HG03457 (cell line): ENCODE measurements at regions not wholly inside any gene's neighbourhood (a gene's known extent, or its start where the extent isn't known, plus 50 kb on each side); places are given as distances from the start of the nearest gene placed in this dataset.

ENCODE experiments used
- ATAC-seq: cut with Tn5 transposase; IDR thresholded peaks from one replicate; pipeline ENCODE4 v1.9.1; 2021; ENCODE audit warnings: moderate number of reproducible peaks; ENCODE audit not compliant: unreplicated experiment

DNA sequence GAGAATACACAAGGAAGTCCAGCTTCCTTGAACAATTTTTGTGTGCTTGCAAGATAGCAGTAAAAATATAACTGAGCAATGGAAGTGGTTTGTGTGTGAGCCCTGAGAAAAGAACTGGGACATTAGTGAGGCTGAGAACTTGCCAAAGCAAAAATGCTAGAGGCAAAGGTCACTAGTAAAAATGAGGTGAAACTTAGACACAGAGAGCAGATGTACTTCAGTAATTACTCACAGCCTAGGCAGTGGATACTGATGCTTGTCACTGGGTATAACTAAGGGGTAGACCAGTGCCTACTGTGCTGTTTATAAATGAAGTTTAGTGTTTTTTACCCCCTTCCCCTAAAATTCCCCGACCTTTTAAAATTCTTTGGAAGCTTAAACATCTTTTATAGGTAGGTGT is 450.1 kb downstream of the LPIN1 start:
- ATAC-seq, result no peak

DNA sequence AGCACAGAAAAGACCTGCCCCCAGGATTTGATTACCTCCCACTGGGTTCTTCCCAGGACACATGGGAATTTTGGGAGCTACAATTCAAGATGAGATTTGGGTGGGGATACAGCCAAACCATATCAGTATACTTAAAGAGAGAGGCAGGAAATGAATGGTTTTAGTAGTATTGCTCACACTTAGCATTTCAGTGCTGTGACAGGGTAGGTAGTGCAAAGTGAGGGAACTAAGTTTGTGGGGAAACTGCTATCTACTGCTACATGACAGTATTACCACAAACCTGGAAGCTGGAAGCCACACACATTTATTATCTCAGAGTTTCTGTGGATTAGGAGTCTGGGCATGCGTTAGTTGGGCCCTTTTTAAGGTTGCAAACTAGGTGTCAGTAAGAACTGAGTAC is 450.7 kb downstream of the LPIN1 start:
- ATAC-seq, result no peak

DNA sequence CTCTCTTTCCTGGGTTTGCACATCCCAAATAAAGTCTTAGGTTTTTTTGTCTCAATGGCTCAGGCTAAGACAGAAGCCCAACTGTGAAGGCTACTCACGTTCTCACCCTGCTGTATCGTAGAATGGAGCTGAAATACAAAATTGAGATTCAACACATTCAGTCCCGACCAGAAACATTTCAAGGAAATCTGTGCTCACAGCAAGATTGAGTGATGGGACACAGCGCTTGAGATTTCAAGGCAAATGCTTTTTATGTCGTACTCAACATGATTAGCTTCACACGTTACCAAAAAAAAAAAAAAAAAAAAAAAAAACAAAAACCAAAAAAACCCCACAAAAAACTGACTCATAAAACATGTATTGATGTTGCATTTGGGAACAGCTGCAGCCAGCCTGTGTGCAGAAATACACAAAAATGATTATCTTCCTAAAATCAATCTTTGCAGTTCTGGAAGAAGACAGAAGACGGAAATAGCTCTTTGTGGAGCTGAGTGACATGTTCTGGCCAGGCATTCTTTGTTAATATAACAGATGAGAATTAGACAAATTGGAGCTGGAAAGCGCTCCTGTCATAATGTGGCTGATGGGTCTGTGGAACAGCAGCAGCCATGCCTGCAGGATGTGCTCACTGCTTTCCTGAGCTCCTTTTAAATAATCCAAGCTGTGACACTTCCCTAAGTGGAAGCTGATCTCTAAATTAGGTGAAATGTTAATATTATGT is 453.2 kb downstream of the LPIN1 start:
- no peak for ATAC-seq

DNA sequence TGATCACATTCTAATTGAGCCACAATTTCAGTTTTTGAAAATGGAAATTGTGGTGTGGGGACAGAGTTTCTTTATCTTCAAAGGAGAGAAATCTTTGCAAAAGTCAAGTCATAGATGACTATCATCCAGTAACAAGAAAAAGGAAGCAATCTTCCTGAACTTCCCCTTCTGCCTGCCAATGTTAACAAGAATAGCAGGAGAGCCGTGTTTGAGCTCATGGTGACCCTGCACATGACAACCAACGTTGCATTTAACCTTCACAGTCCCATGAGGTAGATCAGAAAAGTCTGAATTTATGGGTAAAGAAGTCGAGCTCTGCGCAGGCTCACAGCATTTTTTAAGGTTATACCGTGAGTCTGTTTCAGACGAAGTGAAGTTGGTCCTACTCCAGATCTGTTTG is 454.9 kb downstream of the LPIN1 start:
- ATAC-seq, result no peak

DNA sequence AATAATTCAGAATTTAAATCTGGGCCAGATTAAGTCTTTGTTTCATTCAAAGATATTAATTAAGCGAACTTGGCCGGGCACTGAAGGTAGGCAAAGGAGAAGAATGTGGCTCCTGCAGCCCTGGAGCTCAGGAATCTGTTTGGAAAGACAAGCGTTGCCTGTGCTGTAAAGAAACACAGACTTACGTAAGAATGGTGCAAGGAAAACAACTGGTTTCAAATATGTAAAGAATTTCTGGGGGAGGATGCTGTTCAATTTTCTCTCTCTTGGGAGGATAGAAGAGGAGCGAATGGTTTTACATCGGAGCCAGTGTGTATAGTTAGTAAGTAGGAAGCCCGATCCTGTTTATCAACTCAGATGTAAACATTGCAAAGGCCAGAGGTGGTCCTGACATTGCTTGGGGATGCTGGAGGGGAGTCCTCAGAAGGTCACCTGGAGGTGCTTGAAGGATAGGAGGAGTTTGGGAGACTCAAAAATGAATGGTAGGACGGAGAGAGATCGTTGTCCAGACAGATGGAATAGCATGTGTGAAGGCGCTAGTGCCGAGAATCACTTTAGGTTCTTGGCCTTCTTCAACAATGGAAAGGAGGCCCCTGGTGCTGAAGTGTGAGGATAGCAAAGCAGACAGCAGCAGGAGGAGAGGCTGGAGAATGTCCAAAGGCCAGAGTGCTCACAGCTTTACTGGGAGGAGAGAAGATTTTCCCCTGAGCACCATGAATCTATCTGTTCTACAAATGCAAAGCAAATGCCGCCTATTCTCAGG is 456.1 kb downstream of the LPIN1 start:
- no peak for ATAC-seq

DNA sequence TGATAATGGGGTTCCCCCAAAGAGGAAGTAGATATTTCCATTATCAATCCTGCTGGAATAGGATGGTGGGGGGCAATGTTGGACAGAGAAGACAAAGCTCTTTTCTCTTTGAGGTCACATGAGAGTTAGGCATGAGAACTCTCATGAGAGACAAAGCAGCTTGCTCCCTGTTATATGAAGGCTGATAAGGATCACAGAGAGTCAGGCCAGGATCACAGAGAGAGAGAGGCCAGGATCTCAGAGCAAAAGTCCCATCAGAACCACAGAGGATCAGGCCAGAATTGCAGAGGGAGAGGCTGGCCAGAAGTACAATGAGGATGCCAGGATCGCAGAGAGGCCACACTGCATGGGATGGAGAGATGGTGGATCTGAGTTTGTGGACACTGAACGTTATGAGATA is 457.1 kb downstream of the LPIN1 start:
- ATAC-seq, result no peak

DNA sequence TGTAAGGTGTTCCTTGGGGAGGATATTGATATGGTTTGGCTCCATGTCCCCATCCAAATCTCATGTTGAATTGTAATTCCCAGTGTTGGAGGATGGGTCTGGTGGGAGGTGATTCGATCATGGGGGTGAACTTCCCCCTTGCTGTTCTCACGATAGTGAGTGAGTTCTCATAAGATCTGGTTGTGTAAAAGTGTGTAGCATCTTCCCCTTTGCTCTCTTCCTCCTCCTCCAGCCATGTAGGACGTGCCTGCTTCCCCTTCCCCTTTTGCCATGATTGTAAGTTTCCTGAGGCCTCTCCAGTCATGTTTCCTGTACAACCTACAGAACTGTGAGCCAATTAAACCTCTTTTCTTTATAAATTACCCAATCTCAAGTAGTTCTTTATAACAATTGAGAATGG is 458.7 kb downstream of the LPIN1 start:
- ATAC-seq, result no peak

DNA sequence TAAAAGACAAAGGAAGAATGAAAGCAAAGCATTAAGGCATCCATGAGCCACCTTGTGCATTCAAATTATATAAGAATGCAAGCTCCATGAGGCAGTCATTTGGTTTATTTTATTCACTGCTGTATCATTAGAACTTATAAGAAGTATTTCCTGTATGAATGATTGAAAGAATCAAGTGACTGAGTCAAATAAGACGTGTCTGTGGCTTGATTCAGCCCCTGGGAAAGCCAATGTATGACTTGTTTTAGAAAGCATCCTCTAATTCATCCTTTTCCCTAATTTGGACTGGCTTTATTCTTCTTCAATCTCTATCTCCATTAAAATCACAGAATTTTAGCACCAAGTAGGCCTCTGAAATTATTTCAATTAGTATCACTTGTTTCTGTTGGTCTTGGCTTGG is 461.1 kb downstream of the LPIN1 start:
- no peak for ATAC-seq

DNA sequence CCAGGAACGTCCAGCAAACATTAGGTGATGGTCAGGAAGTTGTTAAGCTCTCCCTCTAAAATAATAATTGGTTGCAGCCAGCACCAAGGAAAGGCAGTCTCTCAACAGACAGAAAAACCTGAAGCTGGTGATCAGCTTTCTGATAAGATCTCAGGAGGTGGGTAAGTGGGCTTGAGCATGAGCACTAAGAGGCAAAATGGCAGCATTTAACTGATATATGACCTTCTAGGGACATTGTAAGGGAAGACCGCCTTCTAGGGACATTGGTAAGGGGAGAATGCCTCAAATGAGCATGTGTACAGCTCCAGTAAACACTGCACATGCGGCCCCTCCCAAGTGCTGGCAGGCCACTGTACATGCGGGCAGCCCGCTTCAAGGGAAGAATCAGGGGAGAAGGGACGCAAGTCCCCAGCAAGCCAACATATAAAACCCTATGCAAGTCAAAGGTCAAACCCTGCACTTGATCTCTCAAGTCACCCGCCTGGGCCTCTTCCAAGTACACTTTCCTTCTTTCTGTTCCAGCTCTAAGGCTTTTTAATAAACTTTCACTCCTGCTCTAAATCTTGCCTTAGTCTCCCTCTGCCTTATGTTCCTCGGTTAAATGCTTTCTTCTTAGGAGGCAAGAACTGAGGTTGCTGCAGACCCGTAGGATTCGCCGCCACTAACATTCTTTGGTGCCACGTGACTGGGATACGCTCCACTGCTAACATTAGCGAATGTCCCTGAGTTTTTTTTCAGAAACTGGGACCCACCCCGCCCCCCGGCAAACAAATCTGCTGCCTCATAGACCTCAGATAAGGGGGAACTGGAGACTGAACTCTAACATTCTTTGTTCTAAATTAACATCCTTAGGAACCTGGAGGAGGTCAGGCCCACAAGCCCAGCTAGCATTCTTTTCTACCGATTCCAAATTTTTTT is 463.8 kb downstream of the LPIN1 start:
- ATAC-seq, result no peak

DNA sequence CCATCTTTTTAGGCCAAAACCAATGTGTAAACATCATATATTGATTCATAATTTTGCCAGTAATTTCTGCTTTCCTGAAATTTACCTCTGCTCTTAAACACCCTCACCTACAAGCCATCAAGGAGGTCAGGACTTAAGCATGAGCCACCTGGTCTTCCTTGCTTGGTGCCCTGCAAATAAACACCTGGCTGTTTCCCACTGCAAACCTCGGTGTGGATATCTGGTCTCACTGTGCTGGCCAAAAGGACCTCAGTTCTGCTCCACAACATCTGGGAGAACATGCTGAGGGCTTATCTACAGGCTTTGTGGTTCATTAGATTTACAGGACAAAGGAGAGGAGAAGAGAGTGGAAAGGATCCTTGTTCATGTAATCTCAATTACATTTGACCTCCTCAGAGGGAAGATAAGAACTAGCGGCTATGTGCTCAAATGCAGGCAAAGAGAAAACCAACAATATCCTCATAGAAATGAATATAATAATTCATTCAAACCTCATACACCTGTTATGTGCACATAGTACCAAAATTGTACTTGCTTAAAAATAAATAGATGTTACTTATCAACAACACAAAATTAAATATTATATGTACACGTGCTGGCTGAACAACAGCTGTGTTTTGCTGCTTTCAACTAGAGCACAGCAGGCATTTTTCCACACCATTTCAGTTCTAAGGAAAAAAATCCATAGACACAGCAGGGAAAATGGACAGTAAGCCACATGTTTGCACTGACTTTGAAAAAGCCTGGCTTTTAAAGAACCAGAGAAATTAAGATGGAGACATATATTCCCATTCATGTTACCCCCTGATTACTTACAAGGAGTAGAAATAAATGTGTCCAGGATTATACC is 465.1 kb downstream of the LPIN1 start:
- no peak for ATAC-seq

DNA sequence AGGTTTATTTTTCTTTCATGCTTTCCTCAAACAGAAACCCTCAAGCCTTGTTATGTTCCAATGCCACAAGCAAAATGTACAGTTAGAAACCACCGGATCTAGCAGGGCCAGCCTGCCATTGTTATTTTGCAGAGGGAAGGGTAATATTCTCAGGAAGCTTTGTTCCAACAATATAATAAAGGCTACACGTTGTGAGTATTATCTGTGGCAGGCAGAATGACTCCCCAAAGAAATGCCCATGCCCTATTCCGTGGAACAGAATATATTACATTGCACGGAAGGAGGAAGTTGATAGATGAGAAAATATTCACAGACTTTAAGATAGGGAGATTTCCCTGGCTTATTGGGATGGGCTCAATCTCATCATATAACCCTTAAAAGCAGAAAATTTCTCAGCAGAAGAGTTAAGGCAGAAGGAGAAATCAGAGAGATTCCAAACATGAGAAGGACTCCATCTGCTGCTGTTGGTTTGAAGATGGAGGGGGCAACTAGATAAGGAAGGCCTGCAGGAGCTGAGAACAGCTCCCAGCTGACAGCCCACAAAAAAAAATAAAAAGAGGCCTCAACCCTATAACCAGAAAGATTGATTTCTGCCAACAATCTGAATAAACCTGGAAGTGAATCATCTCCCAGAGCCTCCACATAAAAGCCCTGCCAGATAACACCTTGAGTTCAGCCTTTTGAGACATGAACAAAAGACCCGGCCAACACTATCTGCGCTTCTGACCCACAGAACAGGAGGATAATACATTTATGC is 466.6 kb downstream of the LPIN1 start:
- no peak for ATAC-seq

DNA sequence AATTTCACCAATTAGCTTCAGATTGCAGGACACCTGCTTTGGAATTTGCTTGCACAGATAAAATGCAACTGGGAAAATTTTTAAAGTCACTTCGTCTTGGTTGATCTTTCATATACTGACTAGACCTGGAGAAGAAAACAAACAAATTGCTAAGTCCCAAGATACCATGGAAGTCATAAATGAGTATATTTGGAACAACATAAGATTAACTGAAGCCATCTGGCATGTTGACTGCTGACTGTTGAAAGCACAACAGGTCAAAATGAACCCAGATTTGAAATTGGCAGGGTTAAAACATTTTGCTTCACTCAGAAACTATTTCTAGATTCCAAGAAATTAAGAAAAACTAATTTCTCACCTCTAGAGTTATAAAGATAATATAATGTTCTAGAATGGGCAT is 470.7 kb downstream of the LPIN1 start:
- ATAC-seq, result no peak

DNA sequence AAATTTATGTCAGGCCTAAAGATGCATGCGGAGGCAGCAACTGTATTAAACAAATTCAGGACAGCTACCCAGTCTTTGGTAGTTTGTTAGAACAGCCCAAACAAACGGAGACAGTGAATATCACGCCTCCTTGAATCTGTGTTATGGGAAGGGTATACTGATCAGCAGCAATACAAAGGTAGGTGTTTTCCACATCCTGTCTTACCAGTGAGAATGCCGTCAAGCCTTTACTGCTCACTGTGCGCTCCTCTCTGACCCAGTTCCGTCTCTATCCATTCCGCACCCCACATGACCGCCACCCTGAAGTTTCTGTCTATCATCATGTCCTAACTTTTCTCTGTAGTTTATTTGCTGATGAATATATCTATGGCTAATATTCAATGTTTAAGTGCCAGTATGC is 473.3 kb downstream of the LPIN1 start:
- no peak for ATAC-seq

DNA sequence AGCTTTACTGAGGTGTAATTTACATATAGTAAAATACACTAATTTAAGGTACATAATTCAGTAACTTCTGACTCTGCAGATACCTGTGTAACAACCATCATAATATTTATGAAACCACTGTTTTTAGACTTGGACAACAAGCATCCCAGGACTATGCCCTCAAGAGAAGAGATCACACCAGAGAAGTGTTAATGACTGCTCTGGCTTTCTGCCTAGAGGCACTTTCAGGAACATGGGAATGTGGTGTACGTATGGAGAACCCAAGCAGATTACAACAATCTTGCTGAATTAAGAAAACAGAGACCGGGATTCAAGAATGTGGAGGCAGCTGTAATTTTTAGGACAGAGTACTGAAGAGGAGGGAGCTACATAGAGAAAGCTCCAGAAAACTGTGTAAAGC is 475.2 kb downstream of the LPIN1 start:
- no peak for ATAC-seq

DNA sequence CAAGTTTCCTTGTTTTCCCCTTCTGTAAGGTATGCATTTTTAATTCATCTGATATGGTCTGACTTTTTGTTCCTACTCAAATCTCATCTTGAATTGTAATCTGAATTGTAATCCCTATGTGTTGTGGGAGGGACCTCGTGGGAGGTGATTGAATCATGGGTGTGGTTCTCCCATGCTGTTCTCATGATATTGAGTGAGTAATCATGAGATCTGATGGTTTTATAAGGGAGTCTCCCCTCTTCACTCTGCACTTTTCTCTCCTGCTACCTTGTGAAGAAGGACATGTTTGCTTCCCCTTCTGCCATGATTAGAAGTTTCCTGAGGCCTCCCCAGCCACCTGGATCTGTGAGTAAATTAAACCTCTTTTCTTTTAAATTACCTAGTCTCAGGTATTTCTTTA is 476.1 kb downstream of the LPIN1 start:
- no peak for ATAC-seq

DNA sequence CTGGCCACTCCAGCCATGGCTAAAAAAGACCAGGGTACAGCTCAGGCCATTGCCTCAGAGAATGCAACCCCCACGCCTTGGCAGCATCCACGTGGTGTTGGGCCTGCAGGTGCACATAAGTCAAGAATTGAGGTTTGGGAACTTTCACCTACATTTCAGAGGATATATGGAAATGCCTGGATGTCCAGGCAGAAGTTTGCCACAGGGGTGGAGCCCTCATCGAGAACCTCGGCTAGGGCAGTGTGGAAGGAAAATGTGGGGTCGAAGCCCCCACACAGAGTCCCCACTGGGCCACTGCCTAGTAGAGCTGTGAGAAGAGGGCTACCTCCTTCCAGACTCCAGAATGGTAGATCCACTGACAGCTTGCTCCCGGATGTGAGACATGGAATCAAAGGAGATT is 477.3 kb downstream of the LPIN1 start:
- no peak for ATAC-seq

DNA sequence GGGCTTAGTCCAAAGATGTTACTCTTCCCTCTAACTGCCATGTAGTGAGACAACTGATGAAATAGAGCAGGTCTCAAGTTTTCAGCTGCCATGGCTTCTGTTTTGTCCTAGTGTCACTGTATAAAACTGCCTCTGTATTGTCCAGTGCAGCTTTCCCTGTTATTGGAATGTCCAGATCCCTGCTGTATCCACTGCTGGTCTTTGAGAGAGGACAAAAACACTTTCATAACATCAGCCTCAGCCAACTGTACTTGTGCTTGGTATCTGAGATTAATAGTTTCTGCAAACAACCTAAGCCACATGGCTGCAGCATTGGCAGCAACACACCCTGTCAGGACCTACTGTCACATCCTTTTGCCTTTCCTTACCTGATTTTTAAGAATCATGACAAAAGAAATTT is 480.2 kb downstream of the LPIN1 start:
- no peak for ATAC-seq

DNA sequence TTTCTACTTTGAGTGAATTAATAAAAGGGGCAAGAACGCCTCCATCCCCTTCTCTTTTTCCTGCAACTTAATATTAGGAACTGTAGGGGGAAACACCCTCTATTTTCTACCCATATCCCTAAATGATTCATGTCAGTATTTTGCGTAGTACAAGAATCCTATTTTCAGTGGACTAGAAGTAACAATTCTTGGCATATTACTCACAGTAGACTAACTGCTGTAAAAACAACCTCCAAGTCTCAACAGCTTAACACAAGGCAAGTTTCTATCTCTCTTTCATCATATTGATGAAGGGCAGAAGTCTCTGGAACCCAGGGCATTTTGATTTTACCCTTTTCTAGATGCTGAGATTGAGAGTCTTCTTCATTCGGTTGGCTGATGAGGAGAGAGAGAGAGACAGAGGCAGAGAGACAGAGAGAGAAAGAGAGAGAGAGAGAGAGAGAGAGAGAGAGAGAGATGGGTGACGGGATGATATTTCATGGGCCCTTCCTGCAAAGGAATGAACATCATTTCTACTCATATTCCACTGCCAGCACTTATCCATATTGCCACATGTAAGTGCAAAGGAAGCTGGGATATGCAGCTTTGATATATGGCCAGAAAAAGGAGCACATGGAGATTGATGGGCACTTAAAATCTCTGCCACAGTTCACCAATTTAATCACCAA is 481.6 kb downstream of the LPIN1 start:
- ATAC-seq, result no peak

DNA sequence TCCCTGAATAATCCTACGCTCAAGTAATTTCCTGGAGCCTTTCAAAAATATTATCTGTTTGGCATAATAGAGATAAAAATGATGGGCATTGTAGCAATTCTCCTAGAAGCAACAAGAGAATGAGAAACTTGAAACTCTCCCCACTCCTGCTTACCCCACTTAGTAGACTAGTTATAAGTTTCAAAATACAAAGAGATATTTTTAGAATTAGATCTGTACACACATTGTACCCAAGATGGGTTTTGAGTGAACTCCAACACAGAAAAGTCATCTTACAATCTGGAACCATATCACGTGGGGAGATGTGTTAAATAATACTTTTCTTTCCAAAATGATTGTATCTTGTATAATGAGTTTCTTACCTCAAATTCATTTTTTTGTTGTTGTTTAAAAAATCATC is 484.9 kb downstream of the LPIN1 start:
- no peak for ATAC-seq

DNA sequence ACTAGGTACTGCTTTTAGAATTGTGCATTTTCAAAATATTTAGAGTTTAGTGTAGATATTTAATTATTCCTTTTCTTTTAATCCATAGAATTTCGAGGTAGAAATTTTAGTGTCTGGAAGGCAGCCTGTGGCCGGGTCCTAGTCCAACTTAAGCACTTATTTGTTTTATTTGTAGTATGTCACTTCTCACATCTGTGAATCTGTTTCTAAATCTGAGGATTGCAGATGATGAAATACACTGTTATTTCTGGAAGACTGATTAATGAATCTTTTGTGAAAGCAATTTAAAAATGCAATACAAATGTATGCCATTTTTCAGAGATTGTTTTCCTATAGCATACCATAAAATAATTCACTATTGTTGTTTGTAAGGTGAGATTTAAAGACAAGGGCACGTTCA is 483.9 kb upstream of the TRIB2 start:
- ATAC-seq, result no peak
